Osteocyte (in vitro differentiated cells): ENCODE measurements at regions not wholly inside any gene's neighbourhood (a gene's known extent, or its start where the extent isn't known, plus 50 kb on each side); places are given as distances from the start of the nearest gene placed in this dataset.

ENCODE experiments used
- DNase-seq: peaks from one replicate; pipeline ENCODE4 v3.0.0; 2021; ENCODE audit warnings: mixed read lengths; ENCODE audit not compliant: unreplicated experiment; ENCODE audit errors: extremely low spot score
- H3K27ac Mint-ChIP-seq: one replicate; pipeline ENCODE4 v1.8.0; 2021; ENCODE audit warnings: mild to moderate bottlenecking, mixed read lengths; ENCODE audit not compliant: unreplicated experiment
- H3K27me3 Mint-ChIP-seq: one replicate; pipeline ENCODE4 v1.8.0; 2021; ENCODE audit warnings: mixed read lengths; ENCODE audit not compliant: unreplicated experiment
- H3K36me3 Mint-ChIP-seq: one replicate; pipeline ENCODE4 v1.8.0; 2021; ENCODE audit warnings: mixed read lengths; ENCODE audit not compliant: unreplicated experiment
- H3K4me1 Mint-ChIP-seq: one replicate; pipeline ENCODE4 v1.8.0; 2021; ENCODE audit warnings: mixed read lengths; ENCODE audit not compliant: unreplicated experiment
- H3K4me3 Mint-ChIP-seq: one replicate; pipeline ENCODE4 v1.8.0; 2021; ENCODE audit warnings: mild to moderate bottlenecking, moderate library complexity, mixed read lengths; ENCODE audit not compliant: unreplicated experiment
- H3K9me3 Mint-ChIP-seq: one replicate; pipeline ENCODE4 v1.8.0; 2021; ENCODE audit warnings: mixed read lengths; ENCODE audit not compliant: unreplicated experiment
- CTCF ChIP-seq: fragments of 200-600 bp; sonication (generic); IDR thresholded peaks from 2 replicates; pipeline ENCODE4 v1.5.0; 2021; ENCODE audit warnings: antibody characterized with exemption, mild to moderate bottlenecking, moderate library complexity

DNA sequence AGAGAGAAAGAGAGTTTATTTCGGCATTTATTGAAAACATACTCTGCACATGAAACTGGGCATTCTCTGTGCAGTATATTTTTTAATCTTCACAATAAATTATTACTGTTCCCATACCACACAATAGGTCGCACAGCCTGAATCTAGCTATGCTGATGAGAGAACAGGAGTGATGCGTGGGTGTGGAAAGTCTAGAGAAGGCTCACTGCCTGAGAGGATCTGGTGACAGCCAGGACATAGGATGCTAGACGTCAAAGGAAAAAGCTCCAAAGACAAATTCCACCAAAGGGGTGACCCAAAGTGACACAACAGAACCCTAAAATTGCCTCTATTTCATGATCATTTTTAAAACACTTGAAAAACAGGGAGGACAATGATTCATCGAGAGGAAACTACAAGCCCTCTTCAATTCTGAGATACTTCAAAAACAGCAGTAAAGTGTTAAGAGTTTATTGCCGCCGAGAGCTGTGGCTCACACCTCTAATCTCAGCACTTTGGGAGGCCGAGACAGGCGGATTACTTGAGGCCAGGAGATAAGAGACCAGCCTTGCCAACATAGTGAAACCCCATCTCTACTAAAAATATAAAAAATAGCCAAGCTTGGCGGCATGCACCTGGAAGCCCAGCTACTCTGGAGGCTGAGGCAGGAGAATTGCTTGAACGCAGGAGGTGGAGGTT lies 189.6 kb upstream of the NBEA start:
- Mint-ChIP-seq H3K36me3 (no peaks in the 10 kb centered on the region), H3K9me3 (no peaks in the 10 kb centered on the region), H3K27ac (no peak overlapping the region), H3K4me1 (peaks cover 4% of the 10 kb centered on the region), H3K4me3 (no peak overlapping the region), H3K27me3 (peaks cover 6% of the 10 kb centered on the region)
- TF ChIP-seq CTCF = no peak
- DNase-seq = no peak

GRCh38 chr13:34756136-34756535 lies 185.9 kb upstream of the NBEA start:
- no peak for TF ChIP-seq CTCF
- Mint-ChIP-seq H3K9me3 (no peaks in the 10 kb centered on the region), H3K27me3 (no peaks in the 10 kb centered on the region), H3K27ac (no peak overlapping the region), H3K4me1 (no peaks in the 10 kb centered on the region), H3K36me3 (no peaks in the 10 kb centered on the region), H3K4me3 (no peak overlapping the region)
- DNase-seq = no peak

GRCh38 chr13:34756572-34756971 lies 185.5 kb upstream of the NBEA start:
- H3K9me3 Mint-ChIP-seq = no peaks in the 10 kb centered on the region
- no peaks in the 10 kb centered on the region for H3K36me3 Mint-ChIP-seq
- TF ChIP-seq CTCF = no peak
- no peak for DNase-seq
- H3K4me3 Mint-ChIP-seq = no peak overlapping the region
- no peaks in the 10 kb centered on the region for H3K27me3 Mint-ChIP-seq
- H3K4me1 Mint-ChIP-seq = no peaks in the 10 kb centered on the region
- no peak overlapping the region for H3K27ac Mint-ChIP-seq

- H3K27me3 Mint-ChIP-seq = no peaks in the 10 kb centered on the region
- no peak for TF ChIP-seq CTCF
- no peaks in the 10 kb centered on the region for H3K4me1 Mint-ChIP-seq
- H3K36me3 Mint-ChIP-seq = no peaks in the 10 kb centered on the region
- H3K4me3 Mint-ChIP-seq = no peak overlapping the region
- H3K9me3 Mint-ChIP-seq = no peaks in the 10 kb centered on the region
- no peak overlapping the region for H3K27ac Mint-ChIP-seq
- DNase-seq = no peak
These were observed 184.6 kb upstream of the NBEA start for GRCh38 chr13:34757441-34757840.

DNA sequence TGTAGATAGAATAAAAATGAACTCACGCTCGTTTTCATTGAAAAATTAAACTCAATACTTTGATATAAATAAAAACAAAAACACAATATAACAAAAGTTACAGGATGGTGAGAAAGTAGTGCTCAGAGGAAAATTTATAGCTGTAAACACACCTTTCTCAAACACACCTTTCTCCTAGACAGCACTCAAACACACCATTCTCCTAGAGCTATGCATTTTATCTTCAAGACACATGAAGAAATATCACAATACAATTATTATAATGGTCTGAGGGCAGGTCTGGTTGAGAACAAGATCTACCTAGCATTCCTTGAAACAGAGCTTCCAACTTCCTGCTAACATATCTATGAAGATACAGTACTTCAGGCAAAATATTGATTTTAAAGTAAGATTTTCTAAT lies 183.4 kb upstream of the NBEA start:
- Mint-ChIP-seq H3K4me3 (no peak overlapping the region), H3K27ac (no peak overlapping the region), H3K4me1 (no peaks in the 10 kb centered on the region), H3K27me3 (no peaks in the 10 kb centered on the region), H3K9me3 (no peaks in the 10 kb centered on the region), H3K36me3 (no peaks in the 10 kb centered on the region)
- DNase-seq = no peak
- TF ChIP-seq CTCF = no peak
